SK-N-SH (cell line): ENCODE measurements at regions not wholly inside any gene's neighbourhood (a gene's known extent, or its start where the extent isn't known, plus 50 kb on each side); places are given as distances from the start of the nearest gene placed in this dataset.

Source experiments
- CTCF ChIA-PET: fragments of 300-600, 350-600 bp; formaldehyde crosslinking; extraction: SDS; loops from one replicate; lab custom pipeline; 2021; lab: Yijun Ruan, JAX
- POLR2A ChIA-PET: fragments of 350-600 bp; sonication (Branson Sonifier 250); formaldehyde crosslinking; extraction: SDS; loops from one replicate; lab custom pipeline; 2020; ENCODE audit warnings: antibody characterized with exemption, inconsistent platforms; lab: Yijun Ruan, JAX
- DNase-seq: peaks from one replicate; pipeline ENCODE4 v3.0.0; 2012
- H2AFZ ChIP-seq: fragments of 200-600 bp; sonication (generic); 2 replicates; pipeline ENCODE4 v1.8.1; 2016; ENCODE audit warnings: antibody characterized with exemption, mild to moderate bottlenecking, low read depth
- H3F3A ChIP-seq: fragments of 200-600 bp; sonication (generic); replicated peaks from 2 replicates; pipeline ENCODE3; 2016; ENCODE audit warnings: antibody characterized with exemption, mild to moderate bottlenecking; ENCODE audit not compliant: insufficient read depth
- H3K27ac ChIP-seq, 2 experiments: fragments of 200-500 bp in 1 of 2; fragments of 200-600 bp in 1 of 2; sonication (Bioruptor generic) in 1 of 2; sonication (generic), shearing (Covaris generic) in 1 of 2; 2 replicates each; pipeline versions ENCODE4 v1.5.1 to v1.6.1; 2014 to 2016; ENCODE audit warnings: low read depth in 2 of 2, inconsistent platforms in 1 of 2, low read length in 1 of 2, mild to moderate bottlenecking in 1 of 2, mixed read lengths in 1 of 2
- H3K27me3 ChIP-seq: fragments of 200-600 bp; sonication (generic), shearing (Covaris generic); 2 replicates; pipeline ENCODE4 v1.6.1; 2016; ENCODE audit warnings: mixed run types; ENCODE audit not compliant: insufficient read depth
- H3K36me3 ChIP-seq, 2 experiments: fragments of 200-500 bp in 1 of 2; fragments of 200-600 bp in 1 of 2; sonication (Bioruptor generic) in 1 of 2; sonication (generic) in 1 of 2; replicated peaks in 1 of 2; 2 replicates each; pipeline versions ENCODE3 to v1.5.1; 2014 to 2016; ENCODE audit warnings: low read length in 1 of 2, mild to moderate bottlenecking in 1 of 2; ENCODE audit not compliant: insufficient read depth in 2 of 2, control insufficient read depth in 1 of 2
- H3K4me1 ChIP-seq, 2 experiments: fragments of 200-500 bp in 1 of 2; fragments of 200-600 bp in 1 of 2; sonication (Bioruptor generic) in 1 of 2; sonication (generic), shearing (Covaris generic) in 1 of 2; 2 replicates each; pipeline versions ENCODE4 v1.5.1 to v1.6.1; 2014 to 2016; ENCODE audit warnings: low read depth in 1 of 2, low read length in 1 of 2, mixed run types in 1 of 2; ENCODE audit not compliant: insufficient read depth in 2 of 2, control insufficient read depth in 1 of 2
- H3K4me2 ChIP-seq: fragments of 200-600 bp; sonication (generic), shearing (Covaris generic); 2 replicates; pipeline ENCODE4 v1.6.1; 2017; ENCODE audit warnings: mixed run types
- H3K4me3 ChIP-seq, 2 experiments: fragments of 200-500 bp in 1 of 2; fragments of 200-600 bp in 1 of 2; sonication (Bioruptor generic) in 1 of 2; sonication (generic), shearing (Covaris generic) in 1 of 2; 2 replicates each; pipeline versions ENCODE4 v1.5.1 to v1.8.1; 2014 to 2016; ENCODE audit warnings: low read depth in 2 of 2, inconsistent platforms in 1 of 2, low read length in 1 of 2, mild to moderate bottlenecking in 1 of 2, mixed read lengths in 1 of 2, moderate library complexity in 1 of 2
- H3K79me2 ChIP-seq: fragments of 200-600 bp; sonication (generic); 2 replicates; pipeline ENCODE4 v1.8.1; 2017; ENCODE audit warnings: mild to moderate bottlenecking; ENCODE audit not compliant: insufficient read depth
- H3K9ac ChIP-seq: fragments of 200-600 bp; sonication (generic); 2 replicates; pipeline ENCODE4 v1.6.1; 2017; ENCODE audit warnings: mixed run types
- H3K9me2 ChIP-seq: fragments of 200-600 bp; sonication (generic); 2 replicates; pipeline ENCODE4 v1.6.1; 2017; ENCODE audit warnings: mixed run types
- H3K9me3 ChIP-seq: fragments of 200-600 bp; sonication (generic); 2 replicates; pipeline ENCODE4 v1.6.1; 2017; ENCODE audit warnings: mixed run types, mild to moderate bottlenecking, moderate library complexity
- H4K20me1 ChIP-seq: fragments of 200-600 bp; sonication (generic); 2 replicates; pipeline ENCODE4 v1.6.1; 2017; ENCODE audit warnings: mild to moderate bottlenecking, mixed run types; ENCODE audit not compliant: insufficient read depth
- CHD2 ChIP-seq: fragments of 150-350 bp; IDR thresholded peaks from 2 replicates; pipeline ENCODE4 v1.6.1; 2018; ENCODE audit warnings: low read length; ENCODE audit not compliant: partially characterized antibody
- CTCF ChIP-seq: fragments of 200-600 bp; sonication (generic); IDR thresholded peaks from 2 replicates; pipeline ENCODE4 v1.6.1; 2017; ENCODE audit warnings: antibody characterized with exemption, mild to moderate bottlenecking, moderate library complexity
- ELF1 ChIP-seq: IDR thresholded peaks from 2 replicates; pipeline ENCODE4 v1.4.0; 2012
- EP300 ChIP-seq, 2 experiments: IDR thresholded peaks; 2 replicates each; pipeline versions ENCODE4 v1.4.0 to v1.6.1; 2012; ENCODE audit warnings: borderline replicate concordance in 1 of 2, low read depth in 1 of 2, low read length in 1 of 2
- EZH2phosphoT487 ChIP-seq: fragments of 200-600 bp; sonication (generic); IDR thresholded peaks from 2 replicates; pipeline ENCODE4 v1.6.1; 2017; ENCODE audit warnings: low read depth, mixed run types, mild to moderate bottlenecking, antibody characterized with exemption, moderate library complexity, borderline replicate concordance
- FOSL2 ChIP-seq: IDR thresholded peaks from 2 replicates; pipeline ENCODE4 v1.4.0; 2012; ENCODE audit warnings: low read depth, mild to moderate bottlenecking, moderate library complexity, borderline replicate concordance
- FOXJ3 ChIP-seq: sonication (generic); formaldehyde crosslinking; IDR thresholded peaks from 2 replicates; pipeline ENCODE4 v1.5.1; 2020; ENCODE audit warnings: mild to moderate bottlenecking, missing genetic modification reagents
- FOXM1 ChIP-seq: IDR thresholded peaks from 2 replicates; pipeline ENCODE4 v1.4.0; 2012; ENCODE audit warnings: low read depth, mild to moderate bottlenecking
- GABPA ChIP-seq: IDR thresholded peaks from 2 replicates; pipeline ENCODE4 v1.4.0; 2012; ENCODE audit warnings: low read depth, mild to moderate bottlenecking
- JUND ChIP-seq: IDR thresholded peaks from 2 replicates; pipeline ENCODE4 v1.4.0; 2012
- PBX3 ChIP-seq: IDR thresholded peaks from 2 replicates; pipeline ENCODE4; 2012
- POLR2AphosphoS5 ChIP-seq: IDR thresholded peaks from 2 replicates; pipeline ENCODE4 v1.6.1; 2012; ENCODE audit warnings: low read depth, low read length
- RAD21 ChIP-seq: IDR thresholded peaks from 2 replicates; pipeline ENCODE4 v1.6.1; 2012; ENCODE audit warnings: mild to moderate bottlenecking, low read length
- RCOR1 ChIP-seq: fragments of 150-350 bp; IDR thresholded peaks from 2 replicates; pipeline ENCODE4 v1.6.1; 2017; ENCODE audit warnings: antibody characterized with exemption, low read length
- REST ChIP-seq: IDR thresholded peaks from 2 replicates; pipeline ENCODE4 v1.6.1; 2012; ENCODE audit warnings: mild to moderate bottlenecking, low read depth, low read length, moderate library complexity
- RXRA ChIP-seq: IDR thresholded peaks from 2 replicates; pipeline ENCODE4 v1.4.0; 2012; ENCODE audit warnings: low read depth, mild to moderate bottlenecking, borderline replicate concordance
- SIN3A ChIP-seq: IDR thresholded peaks from 2 replicates; pipeline ENCODE4 v1.6.1; 2012; ENCODE audit warnings: low read depth, mild to moderate bottlenecking, low read length, moderate library complexity, borderline replicate concordance
- TAF1 ChIP-seq: IDR thresholded peaks from 2 replicates; pipeline ENCODE4 v1.6.1; 2012; ENCODE audit warnings: low read depth, mild to moderate bottlenecking, low read length, moderate library complexity, borderline replicate concordance
- TCF12 ChIP-seq: IDR thresholded peaks from 2 replicates; pipeline ENCODE4 v1.4.0; 2012
- TEAD4 ChIP-seq: IDR thresholded peaks from 2 replicates; pipeline ENCODE4 v1.4.0; 2012; ENCODE audit warnings: mild to moderate bottlenecking, borderline replicate concordance; ENCODE audit not compliant: insufficient read depth
- YY1 ChIP-seq: IDR thresholded peaks from 2 replicates; pipeline ENCODE4 v1.4.0; 2012; ENCODE audit warnings: low read depth, mild to moderate bottlenecking
- WGBS: methylation state at CpG from one replicate; pipeline ENCODE4 v1.1.6; 2017; ENCODE audit warnings: low lambda C conversion rate; 5-methylcytosine and 5-hydroxymethylcytosine counted together

DNA sequence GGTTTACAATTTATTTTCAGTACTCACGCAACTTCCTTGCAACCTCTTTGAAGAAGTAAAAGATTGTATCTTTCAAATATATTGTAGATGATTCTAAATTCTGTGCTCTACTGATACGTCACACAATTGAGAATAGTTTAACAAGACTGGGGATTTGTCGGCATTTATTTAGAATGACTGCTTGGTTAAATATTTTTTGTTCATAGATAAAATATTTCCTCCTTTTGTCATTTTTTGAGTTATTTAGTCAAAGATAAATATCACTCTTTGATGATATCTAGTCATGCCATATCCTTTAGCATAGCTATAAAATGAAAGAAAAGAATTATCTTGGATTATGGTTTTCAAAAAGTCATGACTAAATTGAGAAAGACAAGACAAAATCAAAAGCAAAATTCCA is 2747.8 kb downstream of the PCDH9 start:
- Histone ChIP-seq H4K20me1 (no peaks in the 10 kb centered on the region), H3K4me1 (no peaks in the 10 kb centered on the region; a peak in 1 of 4 replicates), H3K4me3 (no peak overlapping the region), H3K79me2 (no peaks in the 10 kb centered on the region), H3F3A (peaks cover 10% of the 10 kb centered on the region), H3K9me2 (no peaks in the 10 kb centered on the region), H3K9me3 (no peaks in the 10 kb centered on the region), H3K9ac (no peak overlapping the region), H2AFZ (peak overlapping the region; percentile 61; the same call in 1 of the 2 replicates), H3K27ac (peak overlapping the region in 1 of 2 experiments; percentile 44; a peak in 2 of 4 replicates), H3K36me3 (no peaks in the 10 kb centered on the region), H3K4me2 (0 out of 2 replicates have a peak overlapping the region, but pooled peaks have one; percentile 19), H3K27me3 (no peaks in the 10 kb centered on the region)
- CTCF ChIA-PET = no interaction called here
- DNase-seq = no peak
- POLR2A ChIA-PET = no interaction called here
- TF ChIP-seq PBX3 = peak; percentile 74
- no peak for TF ChIP-seq RCOR1
- no peak for TF ChIP-seq RXRA
- no peak for TF ChIP-seq CTCF
- no peak for TF ChIP-seq TAF1
- no peak for TF ChIP-seq GABPA
- TF ChIP-seq POLR2AphosphoS5 = no peak
- TF ChIP-seq FOXM1 = no peak; the same call in 1 of the 2 replicates
- TF ChIP-seq TEAD4 = peak; percentile 72; the same call in 1 of the 2 replicates
- no peak for TF ChIP-seq FOXJ3 (CRISPR knock-in tag)
- TF ChIP-seq EZH2phosphoT487 = no peak
- no peak for TF ChIP-seq RAD21
- peak; percentile 75 for TF ChIP-seq TCF12
- TF ChIP-seq FOSL2 = no peak; the same call in none of the 2 replicates
- no peak for TF ChIP-seq SIN3A
- TF ChIP-seq YY1 = no peak
- no peak for TF ChIP-seq CHD2
- TF ChIP-seq JUND = peak; percentile 71
- TF ChIP-seq ELF1 = no peak
- TF ChIP-seq EP300 (IDR thresholded peaks at IDR 0.05; ENCODE audit: borderline replicate concordance in 1 of 2, low read depth in 1 of 2, low read length in 1 of 2) = peak in 1 of 2 experiments; percentile 87; a peak in 2 of 4 replicates
- TF ChIP-seq REST = no peak
- 31% methylated on average over 3 of the region's 3 CpGs for WGBS
